ENCODE measurements at regions not wholly inside any gene's neighbourhood (a gene's known extent, or its start where the extent isn't known, plus 50 kb on each side); places are given as distances from the start of the nearest gene placed in this dataset.
"Not testable (repeated sequence)": the region's sequence is repeated elsewhere in the genome, so short reads cannot be mapped to it uniquely, and the experiment has no call there.

- DNase-seq (ENCODE audit: low read depth in 2 of 2), result no peak
These were observed 50.2 kb upstream of the THSD7B start for GRCh38 chr2:136715146-136715545.

GRCh38 chr2:136714452-136714951 lies 50.8 kb upstream of the THSD7B start:
- DNase-seq (ENCODE audit: low read depth in 2 of 2), result no peak

GRCh38 chr2:136713739-136714138 lies 51.6 kb upstream of the THSD7B start:
- DNase-seq (ENCODE audit: low read depth in 2 of 2), result no peak

GRCh38 chr2:136705336-136705735 lies 60.0 kb upstream of the THSD7B start:
- no peak for DNase-seq (ENCODE audit: low read depth in 2 of 2)

GRCh38 chr2:136703214-136703613 lies 62.1 kb upstream of the THSD7B start:
- DNase-seq (ENCODE audit: low read depth in 2 of 2), result no peak

GRCh38 chr2:136696438-136696837 lies 68.9 kb upstream of the THSD7B start:
- no peak for DNase-seq (ENCODE audit: low read depth in 2 of 2)

- no peak for DNase-seq (ENCODE audit: low read depth in 2 of 2)
These were observed 71.4 kb upstream of the THSD7B start for GRCh38 chr2:136693966-136694365.

- DNase-seq (ENCODE audit: low read depth in 2 of 2), result not testable (repeated sequence)
These were observed 85.3 kb upstream of the THSD7B start for GRCh38 chr2:136680079-136680478.

- DNase-seq (ENCODE audit: low read depth in 2 of 2), result no peak
These were observed 99.6 kb upstream of the THSD7B start for GRCh38 chr2:136665736-136666135.

GRCh38 chr2:136664713-136665405 lies 100.5 kb upstream of the THSD7B start:
- no peak for DNase-seq (ENCODE audit: low read depth in 2 of 2)

- DNase-seq (ENCODE audit: low read depth in 2 of 2), result no peak
These were observed 107.1 kb upstream of the THSD7B start for GRCh38 chr2:136658201-136658600.

GRCh38 chr2:136653861-136654260 lies 111.5 kb upstream of the THSD7B start:
- no peak for DNase-seq (ENCODE audit: low read depth in 2 of 2)

- DNase-seq (ENCODE audit: low read depth in 2 of 2), result no peak
These were observed 113.8 kb upstream of the THSD7B start for GRCh38 chr2:136651456-136652010.

GRCh38 chr2:136647039-136647438 lies 118.3 kb upstream of the THSD7B start:
- DNase-seq (ENCODE audit: low read depth in 2 of 2), result no peak

GRCh38 chr2:136645236-136645828 lies 120.0 kb upstream of the THSD7B start:
- DNase-seq (ENCODE audit: low read depth in 2 of 2), result no peak

GRCh38 chr2:136639651-136640050 lies 125.7 kb upstream of the THSD7B start:
- DNase-seq (ENCODE audit: low read depth in 2 of 2), result no peak

- no peak for DNase-seq (ENCODE audit: low read depth in 2 of 2)
These were observed 127.2 kb upstream of the THSD7B start for GRCh38 chr2:136638193-136638592.

GRCh38 chr2:136637402-136637801 lies 127.9 kb upstream of the THSD7B start:
- DNase-seq (ENCODE audit: low read depth in 2 of 2), result no peak

- DNase-seq (ENCODE audit: low read depth in 2 of 2), result no peak
These were observed 136.9 kb upstream of the THSD7B start for GRCh38 chr2:136628490-136628889.

- no peak for DNase-seq (ENCODE audit: low read depth in 2 of 2)
These were observed 152.2 kb upstream of the THSD7B start for GRCh38 chr2:136613096-136613495.

GRCh38 chr2:136612079-136612478 lies 153.3 kb upstream of the THSD7B start:
- DNase-seq (ENCODE audit: low read depth in 2 of 2), result no peak

GRCh38 chr2:136611451-136611850 lies 153.9 kb upstream of the THSD7B start:
- DNase-seq (ENCODE audit: low read depth in 2 of 2), result no peak

- DNase-seq (ENCODE audit: low read depth in 2 of 2), result peak; percentile 1 to 5
These were observed 182.6 kb upstream of the THSD7B start for GRCh38 chr2:136582628-136583205.
